ENCODE measurements at regions not wholly inside any gene's neighbourhood (a gene's known extent, or its start where the extent isn't known, plus 50 kb on each side); places are given as distances from the start of the nearest gene placed in this dataset. TPM values are rescaled to one million over a fixed set of nuclear protein-coding genes. Genes with fewer than 3 reads are reported as not detected.

Small RNA genes lying in the stretch of these regions (small RNA-seq; reads per million reads assigned to genes)
- gene RF00019 (not detected), gene RF00284 (not detected), gene RPL41P5 (not detected)

Data from urinary bladder (tissue), 1 donor.